Panc1 (cell line): ENCODE measurements at regions not wholly inside any gene's neighbourhood (a gene's known extent, or its start where the extent isn't known, plus 50 kb on each side); places are given as distances from the start of the nearest gene placed in this dataset.

Source experiments
- ATAC-seq: fragments of 200-7000 bp; cut with Tn5 transposase; 2 replicates; pipeline ENCODE4 v1.9.1; 2020; ENCODE audit warnings: mild to moderate bottlenecking, moderate library complexity
- BruUV-seq: library from RNA; stranded (reverse); fragments of 400-500 nt; replicated peaks from 2 replicates; lab custom pipeline; 2021; lab: Mats Ljungman, UMichigan
- CTCF ChIA-PET: fragments of 300-600 bp; sonication (Branson Sonifier 250); formaldehyde crosslinking; loops from one replicate; lab custom pipeline; 2022; ENCODE audit warnings: antibody characterized with exemption; lab: Charles Lee
- POLR2A ChIA-PET: fragments of 300-600 bp; sonication (Branson Sonifier 250); formaldehyde crosslinking; loops from one replicate; lab custom pipeline; 2022; ENCODE audit warnings: antibody characterized with exemption; lab: Charles Lee
- DNase-seq: peaks from one replicate; pipeline ENCODE4 v3.0.0-alpha.2; 2010; ENCODE audit warnings: low read depth, low spot score
- H3K27ac ChIP-seq: 2 replicates; pipeline ENCODE4 v1.5.1; 2011; ENCODE audit warnings: mild to moderate bottlenecking, low read length, inconsistent platforms
- H3K27me3 ChIP-seq: fragments of 200-500 bp; sonication (Bioruptor generic); 2 replicates; pipeline ENCODE4 v1.6.0; 2014; ENCODE audit warnings: low read length, inconsistent platforms; ENCODE audit not compliant: control insufficient read depth, insufficient read depth
- H3K36me3 ChIP-seq: fragments of 200-500 bp; sonication (Bioruptor generic); 2 replicates; pipeline ENCODE4 v1.5.1; 2014; ENCODE audit warnings: inconsistent platforms, mild to moderate bottlenecking, low read length, moderate library complexity; ENCODE audit not compliant: control insufficient read depth, insufficient read depth
- H3K4me1 ChIP-seq: 2 replicates; pipeline ENCODE4 v1.5.1; 2011; ENCODE audit warnings: inconsistent platforms, mild to moderate bottlenecking, low read length, moderate library complexity; ENCODE audit not compliant: control insufficient read depth, insufficient read depth
- H3K4me3 ChIP-seq, 2 experiments: 2 replicates each; pipeline ENCODE4 v1.5.1; 2011 to 2012; ENCODE audit warnings: low read depth in 2 of 2, low read length in 2 of 2, mild to moderate bottlenecking in 2 of 2, inconsistent platforms in 1 of 2, moderate library complexity in 1 of 2
- H3K9me3 ChIP-seq: fragments of 200-500 bp; sonication (Bioruptor generic); 2 replicates; pipeline ENCODE4 v1.5.1; 2014; ENCODE audit warnings: low read depth, mild to moderate bottlenecking, inconsistent platforms, low read length, moderate library complexity; ENCODE audit not compliant: control insufficient read depth, insufficient read depth
- POLR2AphosphoS5 ChIP-seq: IDR thresholded peaks from 2 replicates; pipeline ENCODE4 v1.6.1; 2012; ENCODE audit warnings: mild to moderate bottlenecking, low read depth, low read length, moderate library complexity
- REST ChIP-seq, 2 experiments: IDR thresholded peaks; 2 replicates each; pipeline ENCODE4 v1.6.1; 2011 to 2012; ENCODE audit warnings: low read depth in 2 of 2, control low read depth in 1 of 2, low read length in 1 of 2, mild to moderate bottlenecking in 1 of 2, moderate library complexity in 1 of 2; ENCODE audit not compliant: insufficient read depth in 1 of 2
- SIN3A ChIP-seq: IDR thresholded peaks from 2 replicates; pipeline ENCODE4 v1.6.1; 2012; ENCODE audit warnings: low read depth, mild to moderate bottlenecking, low read length, moderate library complexity, borderline replicate concordance; ENCODE audit not compliant: insufficient read depth
- TCF7L2 ChIP-seq: IDR thresholded peaks from 2 replicates; pipeline ENCODE4 v1.6.1; 2011; ENCODE audit warnings: mild to moderate bottlenecking, low read depth, low read length, inconsistent platforms
- in situ Hi-C: cut with HindIII; loops from 2 replicates; pipeline ENCODE4 v1.10.0; 2016; ENCODE audit warnings: low sequenced_read_pairs, low pct_unique_long_range_greater_than_20kb
- intact Hi-C: fragments of 100-400 bp; cut with micrococcal nuclease; formaldehyde crosslinking; loops from one replicate; pipeline ENCODE4 v1.10.0; 2022; ENCODE audit not compliant: unreplicated experiment
- TF ChIP-seq, protein P1 (sequence below): fragments of 450-650 bp; IDR thresholded peaks from 2 replicates; pipeline ENCODE4 v1.5.1; 2017; ENCODE audit warnings: mild to moderate bottlenecking

GRCh38 chr9:121564504-121565260 lies 65.0 kb upstream of the GGTA1 start:
- Histone ChIP-seq H3K27ac (no peak overlapping the region), H3K4me3 (no peak overlapping the region), H3K27me3 (no peaks in the 10 kb centered on the region), H3K9me3 (no peaks in the 10 kb centered on the region), H3K36me3 (no peaks in the 10 kb centered on the region), H3K4me1 (no peaks in the 10 kb centered on the region)
- no peak for ATAC-seq
- CTCF ChIA-PET, result no interaction called here
- no peak for TF ChIP-seq POLR2AphosphoS5
- no peak for TF ChIP-seq REST (IDR thresholded peaks at IDR 0.05; ENCODE audit: insufficient read depth in 1 of 2, low read depth in 2 of 2, low read length in 1 of 2)
- TF ChIP-seq, protein P1, sequence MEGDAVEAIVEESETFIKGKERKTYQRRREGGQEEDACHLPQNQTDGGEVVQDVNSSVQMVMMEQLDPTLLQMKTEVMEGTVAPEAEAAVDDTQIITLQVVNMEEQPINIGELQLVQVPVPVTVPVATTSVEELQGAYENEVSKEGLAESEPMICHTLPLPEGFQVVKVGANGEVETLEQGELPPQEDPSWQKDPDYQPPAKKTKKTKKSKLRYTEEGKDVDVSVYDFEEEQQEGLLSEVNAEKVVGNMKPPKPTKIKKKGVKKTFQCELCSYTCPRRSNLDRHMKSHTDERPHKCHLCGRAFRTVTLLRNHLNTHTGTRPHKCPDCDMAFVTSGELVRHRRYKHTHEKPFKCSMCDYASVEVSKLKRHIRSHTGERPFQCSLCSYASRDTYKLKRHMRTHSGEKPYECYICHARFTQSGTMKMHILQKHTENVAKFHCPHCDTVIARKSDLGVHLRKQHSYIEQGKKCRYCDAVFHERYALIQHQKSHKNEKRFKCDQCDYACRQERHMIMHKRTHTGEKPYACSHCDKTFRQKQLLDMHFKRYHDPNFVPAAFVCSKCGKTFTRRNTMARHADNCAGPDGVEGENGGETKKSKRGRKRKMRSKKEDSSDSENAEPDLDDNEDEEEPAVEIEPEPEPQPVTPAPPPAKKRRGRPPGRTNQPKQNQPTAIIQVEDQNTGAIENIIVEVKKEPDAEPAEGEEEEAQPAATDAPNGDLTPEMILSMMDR, result no peak
- TF ChIP-seq TCF7L2, result no peak
- TF ChIP-seq SIN3A, result no peak
- DNase-seq, result no peak
- intact Hi-C loops, result no loop called here
- in situ Hi-C loops, result no loop called here
- POLR2A ChIA-PET, result no interaction called here
- no TSS peak for BruUV-seq

DNA sequence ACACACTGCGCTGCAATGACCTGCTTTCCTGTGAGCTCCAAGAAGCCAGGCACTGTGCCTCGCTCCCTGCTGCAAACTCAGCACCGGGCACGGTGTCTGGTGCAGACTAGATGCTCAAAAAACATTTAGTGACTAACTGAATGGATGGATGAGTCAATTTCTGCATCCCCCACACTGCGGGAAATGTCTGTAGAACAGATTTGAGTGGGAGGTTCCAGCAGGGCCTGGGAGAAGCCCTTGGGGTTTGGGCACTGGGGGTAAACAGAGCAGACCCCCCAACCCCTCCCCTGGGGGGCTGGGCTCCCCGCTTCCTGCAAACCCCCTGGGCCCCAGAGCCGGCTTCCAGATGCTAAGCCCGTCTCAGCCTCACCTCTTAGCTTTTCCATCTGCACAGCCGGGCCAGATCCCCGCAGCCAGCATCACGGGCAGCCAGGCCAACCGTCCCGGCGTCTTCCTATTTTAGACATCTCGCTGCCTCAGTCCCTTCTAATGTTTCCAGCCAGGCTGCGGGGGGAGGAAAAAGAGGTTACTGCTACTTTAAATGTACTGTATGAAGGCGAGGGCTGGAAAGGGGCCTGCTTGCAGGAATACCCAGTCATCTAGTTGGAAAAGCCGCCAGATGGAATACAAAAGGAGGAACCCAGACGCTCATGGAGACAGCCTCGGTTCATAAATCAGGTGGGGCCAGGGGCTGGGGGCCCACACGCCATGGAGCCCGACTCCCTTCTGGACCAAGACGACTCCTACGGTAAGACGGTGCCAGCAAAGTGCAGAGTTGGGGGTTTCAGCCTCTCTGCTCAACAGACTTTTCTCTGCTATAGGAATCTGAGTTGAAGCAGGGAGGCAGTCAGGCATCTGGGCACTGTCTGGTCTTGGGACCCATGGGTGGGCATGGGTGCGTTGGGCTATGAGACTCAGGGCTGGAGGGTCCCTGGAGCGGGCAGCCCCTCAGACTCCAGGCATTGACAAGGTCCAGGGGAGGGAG lies 67.1 kb upstream of the GGTA1 start:
- no peak for ATAC-seq
- no peak overlapping the region for H3K27ac ChIP-seq
- TF ChIP-seq SIN3A (no peak), REST (IDR thresholded peaks at IDR 0.05; ENCODE audit: insufficient read depth in 1 of 2, low read depth in 2 of 2, low read length in 1 of 2) (no peak), POLR2AphosphoS5 (no peak), TCF7L2 (no peak)
- TF ChIP-seq, protein P1, result no peak
- no peaks in the 10 kb centered on the region for H3K9me3 ChIP-seq
- DNase-seq, result no peak
- H3K4me3 ChIP-seq, result no peak overlapping the region; a peak in 1 of 4 replicates
- H3K27me3 ChIP-seq, result no peaks in the 10 kb centered on the region
- CTCF ChIA-PET, result no interaction called here
- in situ Hi-C loops (no loop called here), intact Hi-C loops (no loop called here)
- H3K4me1 ChIP-seq, result no peaks in the 10 kb centered on the region
- no TSS peak for BruUV-seq
- POLR2A ChIA-PET, result no interaction called here
- H3K36me3 ChIP-seq, result no peaks in the 10 kb centered on the region
